WTC11 (cell line): ENCODE measurements at regions not wholly inside any gene's neighbourhood (a gene's known extent, or its start where the extent isn't known, plus 50 kb on each side); places are given as distances from the start of the nearest gene placed in this dataset.

Experiments
- TF ChIP-seq, protein P1 (sequence below): sonication (generic); formaldehyde crosslinking; IDR thresholded peaks from 2 replicates; pipeline ENCODE4 v1.8.0; 2022; ENCODE audit warnings: missing genetic modification reagents
- TF ChIP-seq, protein P2 (sequence below): fragments of 250-450 bp; sonication (Bioruptor Pico); IDR thresholded peaks from 2 replicates; pipeline ENCODE4 v2.1.2; 2022; ENCODE audit warnings: mild to moderate bottlenecking, moderate library complexity

DNA sequence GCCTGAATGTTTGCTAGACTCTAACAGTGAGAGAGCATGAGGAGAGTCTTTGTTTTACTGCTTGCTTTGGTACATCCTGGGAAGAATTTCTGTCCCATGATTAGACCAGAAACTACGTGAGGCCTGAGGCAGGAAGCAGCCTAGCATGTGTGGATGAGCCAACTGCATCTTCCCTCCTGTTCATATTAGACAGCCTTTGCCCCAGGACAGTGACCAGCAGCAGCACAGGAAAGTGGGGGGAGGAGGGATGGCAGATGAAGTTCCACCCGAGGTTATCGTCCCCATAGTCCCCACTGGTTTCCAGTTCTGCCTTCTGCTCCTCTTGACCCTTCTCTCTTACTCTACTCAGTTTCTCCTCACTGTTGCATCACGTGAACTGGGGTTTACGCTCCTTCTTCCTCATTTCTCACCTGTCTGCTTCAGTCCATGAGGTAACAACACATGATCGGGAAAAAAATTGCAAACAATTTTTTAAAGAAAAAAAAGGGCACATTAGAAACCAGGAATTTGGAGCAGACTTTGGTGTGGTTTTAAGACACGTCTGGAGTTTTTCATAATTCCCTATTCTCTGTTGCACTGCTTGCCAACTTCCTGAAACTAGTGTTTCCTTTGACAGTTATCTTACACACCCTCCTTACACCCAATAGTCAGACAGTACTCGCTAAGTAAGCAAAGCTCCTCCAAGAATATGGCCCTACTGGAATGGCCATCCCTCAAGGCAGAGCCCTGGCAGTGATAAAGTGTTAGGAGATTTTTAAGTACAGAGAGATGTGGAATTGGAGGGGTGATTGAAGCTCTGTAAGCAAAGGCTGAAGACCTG is 84.1 kb downstream of the SNX18 start (continued):
- TF ChIP-seq, protein P1, sequence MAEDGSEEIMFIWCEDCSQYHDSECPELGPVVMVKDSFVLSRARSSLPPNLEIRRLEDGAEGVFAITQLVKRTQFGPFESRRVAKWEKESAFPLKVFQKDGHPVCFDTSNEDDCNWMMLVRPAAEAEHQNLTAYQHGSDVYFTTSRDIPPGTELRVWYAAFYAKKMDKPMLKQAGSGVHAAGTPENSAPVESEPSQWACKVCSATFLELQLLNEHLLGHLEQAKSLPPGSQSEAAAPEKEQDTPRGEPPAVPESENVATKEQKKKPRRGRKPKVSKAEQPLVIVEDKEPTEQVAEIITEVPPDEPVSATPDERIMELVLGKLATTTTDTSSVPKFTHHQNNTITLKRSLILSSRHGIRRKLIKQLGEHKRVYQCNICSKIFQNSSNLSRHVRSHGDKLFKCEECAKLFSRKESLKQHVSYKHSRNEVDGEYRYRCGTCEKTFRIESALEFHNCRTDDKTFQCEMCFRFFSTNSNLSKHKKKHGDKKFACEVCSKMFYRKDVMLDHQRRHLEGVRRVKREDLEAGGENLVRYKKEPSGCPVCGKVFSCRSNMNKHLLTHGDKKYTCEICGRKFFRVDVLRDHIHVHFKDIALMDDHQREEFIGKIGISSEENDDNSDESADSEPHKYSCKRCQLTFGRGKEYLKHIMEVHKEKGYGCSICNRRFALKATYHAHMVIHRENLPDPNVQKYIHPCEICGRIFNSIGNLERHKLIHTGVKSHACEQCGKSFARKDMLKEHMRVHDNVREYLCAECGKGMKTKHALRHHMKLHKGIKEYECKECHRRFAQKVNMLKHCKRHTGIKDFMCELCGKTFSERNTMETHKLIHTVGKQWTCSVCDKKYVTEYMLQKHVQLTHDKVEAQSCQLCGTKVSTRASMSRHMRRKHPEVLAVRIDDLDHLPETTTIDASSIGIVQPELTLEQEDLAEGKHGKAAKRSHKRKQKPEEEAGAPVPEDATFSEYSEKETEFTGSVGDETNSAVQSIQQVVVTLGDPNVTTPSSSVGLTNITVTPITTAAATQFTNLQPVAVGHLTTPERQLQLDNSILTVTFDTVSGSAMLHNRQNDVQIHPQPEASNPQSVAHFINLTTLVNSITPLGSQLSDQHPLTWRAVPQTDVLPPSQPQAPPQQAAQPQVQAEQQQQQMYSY (CRISPR knock-in tag) = no peak
- TF ChIP-seq, protein P2, sequence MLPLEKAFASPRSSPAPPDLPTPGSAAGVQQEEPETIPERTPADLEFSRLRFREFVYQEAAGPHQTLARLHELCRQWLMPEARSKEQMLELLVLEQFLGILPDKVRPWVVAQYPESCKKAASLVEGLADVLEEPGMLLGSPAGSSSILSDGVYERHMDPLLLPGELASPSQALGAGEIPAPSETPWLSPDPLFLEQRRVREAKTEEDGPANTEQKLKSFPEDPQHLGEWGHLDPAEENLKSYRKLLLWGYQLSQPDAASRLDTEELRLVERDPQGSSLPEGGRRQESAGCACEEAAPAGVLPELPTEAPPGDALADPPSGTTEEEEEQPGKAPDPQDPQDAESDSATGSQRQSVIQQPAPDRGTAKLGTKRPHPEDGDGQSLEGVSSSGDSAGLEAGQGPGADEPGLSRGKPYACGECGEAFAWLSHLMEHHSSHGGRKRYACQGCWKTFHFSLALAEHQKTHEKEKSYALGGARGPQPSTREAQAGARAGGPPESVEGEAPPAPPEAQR (CRISPR knock-in tag) = no peak
